Effector memory CD4-positive, alpha-beta T cell (primary cell): ENCODE measurements at regions not wholly inside any gene's neighbourhood (a gene's known extent, or its start where the extent isn't known, plus 50 kb on each side); places are given as distances from the start of the nearest gene placed in this dataset.

Source experiments
- DNase-seq, 3 donors: peaks; one replicate each; pipeline ENCODE4 v3.0.0-alpha.2; 2020
- H3K27ac ChIP-seq: 2 replicates; pipeline ENCODE4 v1.7.0; 2013; ENCODE audit warnings: mild to moderate bottlenecking, low read length, moderate library complexity; ENCODE audit not compliant: insufficient read depth, poor library complexity, severe bottlenecking
- H3K27me3 ChIP-seq: replicated peaks from 2 replicates; pipeline ENCODE4 v1.7.0; 2013; ENCODE audit warnings: mild to moderate bottlenecking, low read length; ENCODE audit not compliant: insufficient read depth, control insufficient read depth, poor library complexity, severe bottlenecking
- H3K36me3 ChIP-seq: 2 replicates; pipeline ENCODE4 v1.7.0; 2013; ENCODE audit warnings: mild to moderate bottlenecking, low read length, moderate library complexity; ENCODE audit not compliant: control insufficient read depth, insufficient read depth
- H3K4me1 ChIP-seq: 2 replicates; pipeline ENCODE4 v1.7.0; 2013; ENCODE audit warnings: low read length, mild to moderate bottlenecking; ENCODE audit not compliant: control insufficient read depth, insufficient read depth, poor library complexity, severe bottlenecking
- H3K4me3 ChIP-seq: 2 replicates; pipeline ENCODE4 v1.7.0; 2013; ENCODE audit warnings: low read length, low read depth, mild to moderate bottlenecking; ENCODE audit not compliant: insufficient read depth, poor library complexity, severe bottlenecking
- H3K9me3 ChIP-seq: 2 replicates; pipeline ENCODE4 v1.7.0; 2013; ENCODE audit warnings: mild to moderate bottlenecking, low read length, moderate library complexity; ENCODE audit not compliant: control insufficient read depth

DNA sequence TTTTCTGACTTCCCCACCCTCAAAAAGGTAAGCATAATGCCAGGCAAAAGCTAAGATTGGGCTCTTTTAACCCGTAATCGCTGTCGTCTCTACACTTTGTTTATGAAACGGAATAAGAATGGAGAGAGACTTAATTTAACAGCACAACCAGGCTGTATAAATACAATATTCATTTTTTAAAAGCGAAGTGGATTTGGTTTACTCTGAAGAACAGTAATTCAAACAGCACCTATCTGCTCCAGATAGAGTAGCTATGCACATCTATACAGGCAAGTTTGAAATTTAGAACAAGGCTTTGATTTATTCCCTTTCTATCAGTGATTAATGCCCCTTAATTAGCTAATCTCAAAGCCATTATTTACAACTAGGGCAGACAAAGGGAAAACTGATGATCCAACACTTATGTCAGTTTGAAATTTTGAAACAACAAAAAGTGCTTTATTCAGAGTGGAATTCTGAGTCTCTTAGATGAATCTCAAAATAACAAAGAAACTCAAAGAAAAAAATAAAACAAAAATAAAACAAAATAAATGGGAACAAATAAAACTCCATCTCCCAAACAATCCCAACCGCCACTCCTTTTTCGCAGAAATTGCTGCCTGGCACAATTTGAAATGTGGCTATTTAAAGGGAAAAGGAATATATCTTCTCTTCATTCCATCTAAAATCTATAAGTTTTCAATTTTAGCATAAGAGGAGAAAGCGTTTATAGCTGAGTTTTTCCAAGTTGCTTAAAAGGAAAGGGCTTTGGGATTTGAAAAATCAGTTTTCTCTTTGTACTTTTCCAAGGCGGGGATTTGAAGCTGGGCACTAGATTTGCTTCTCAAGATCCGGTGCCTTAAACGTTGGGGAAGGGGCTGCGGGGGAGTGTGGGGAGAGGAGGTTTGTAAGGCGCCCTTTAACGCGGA lies 298.6 kb downstream of the PARP8 start:
- no peaks in the 10 kb centered on the region for H3K36me3 ChIP-seq

GRCh38 chr5:50965654-50966375 lies 299.4 kb downstream of the PARP8 start:
- Histone ChIP-seq H3K27ac (no peak overlapping the region), H3K36me3 (no peaks in the 10 kb centered on the region), H3K9me3 (no peaks in the 10 kb centered on the region), H3K27me3 (peaks cover 63% of the 10 kb centered on the region), H3K4me3 (no peak overlapping the region), H3K4me1 (peaks cover 35% of the 10 kb centered on the region)
- no peak for DNase-seq

More for the DNA sequence above, 298.6 kb downstream of the PARP8 start:
- Histone ChIP-seq H3K4me3 (no peak overlapping the region), H3K27ac (no peak overlapping the region), H3K27me3 (peaks cover 63% of the 10 kb centered on the region), H3K9me3 (no peaks in the 10 kb centered on the region), H3K4me1 (peaks cover 35% of the 10 kb centered on the region)
- no peak for DNase-seq

- peak overlapping the region; percentile 49 for H3K4me3 ChIP-seq
- no peak overlapping the region for H3K27ac ChIP-seq
- DNase-seq: no peak
- peaks cover 67% of the 10 kb centered on the region for H3K27me3 ChIP-seq
- no peaks in the 10 kb centered on the region for H3K36me3 ChIP-seq
- peaks cover 35% of the 10 kb centered on the region for H3K4me1 ChIP-seq
- H3K9me3 ChIP-seq: no peaks in the 10 kb centered on the region
These were observed 300.6 kb downstream of the PARP8 start for GRCh38 chr5:50967009-50967562.

- Histone ChIP-seq H3K9me3 (no peaks in the 10 kb centered on the region), H3K4me3 (peak overlapping the region; percentile 49), H3K36me3 (no peaks in the 10 kb centered on the region), H3K27ac (no peak overlapping the region), H3K27me3 (peaks cover 66% of the 10 kb centered on the region), H3K4me1 (peaks cover 34% of the 10 kb centered on the region)
- no peak for DNase-seq
These were observed 301.3 kb downstream of the PARP8 start for GRCh38 chr5:50967563-50968355.

DNA sequence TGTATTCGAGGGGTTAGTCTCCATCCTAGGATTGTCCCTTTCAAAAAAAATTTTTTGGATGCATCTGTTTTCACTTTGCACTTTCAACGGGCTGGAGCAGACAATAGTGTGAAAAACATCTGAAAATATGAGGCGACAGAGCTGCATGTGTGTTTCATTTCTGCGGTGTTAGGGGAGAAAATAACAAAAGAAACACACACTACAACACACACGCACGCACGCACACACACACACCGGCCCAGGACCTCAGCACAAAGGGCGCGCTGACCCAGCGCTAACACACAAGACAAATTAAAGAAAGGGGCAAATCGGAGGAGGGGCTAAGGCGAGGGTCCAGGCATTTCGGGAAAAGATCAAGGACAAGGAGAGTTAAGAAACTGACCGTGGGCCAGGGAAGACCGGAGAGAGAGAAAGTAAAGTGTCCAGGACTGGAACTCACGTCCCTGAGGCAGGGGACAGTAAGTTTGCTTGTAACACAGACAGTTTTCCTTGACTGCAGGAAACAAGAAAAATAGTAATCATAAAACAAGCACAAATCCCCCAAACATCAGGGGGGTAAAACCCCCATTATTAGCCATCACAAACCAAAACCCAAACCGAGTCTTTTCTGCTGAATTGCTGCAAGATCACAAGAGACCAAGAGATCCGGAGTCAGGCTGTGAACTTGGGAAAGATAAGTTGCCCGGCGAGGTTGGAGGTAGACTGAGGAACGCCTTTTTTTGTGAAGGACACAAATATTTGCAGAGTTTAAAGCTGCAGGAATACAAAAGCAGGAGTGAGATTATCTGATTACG lies 302.1 kb downstream of the PARP8 start:
- Histone ChIP-seq H3K36me3 (no peaks in the 10 kb centered on the region), H3K27me3 (peaks cover 58% of the 10 kb centered on the region), H3K4me1 (peaks cover 26% of the 10 kb centered on the region), H3K27ac (no peak overlapping the region), H3K9me3 (no peaks in the 10 kb centered on the region), H3K4me3 (no peak overlapping the region)
- DNase-seq: no peak

DNA sequence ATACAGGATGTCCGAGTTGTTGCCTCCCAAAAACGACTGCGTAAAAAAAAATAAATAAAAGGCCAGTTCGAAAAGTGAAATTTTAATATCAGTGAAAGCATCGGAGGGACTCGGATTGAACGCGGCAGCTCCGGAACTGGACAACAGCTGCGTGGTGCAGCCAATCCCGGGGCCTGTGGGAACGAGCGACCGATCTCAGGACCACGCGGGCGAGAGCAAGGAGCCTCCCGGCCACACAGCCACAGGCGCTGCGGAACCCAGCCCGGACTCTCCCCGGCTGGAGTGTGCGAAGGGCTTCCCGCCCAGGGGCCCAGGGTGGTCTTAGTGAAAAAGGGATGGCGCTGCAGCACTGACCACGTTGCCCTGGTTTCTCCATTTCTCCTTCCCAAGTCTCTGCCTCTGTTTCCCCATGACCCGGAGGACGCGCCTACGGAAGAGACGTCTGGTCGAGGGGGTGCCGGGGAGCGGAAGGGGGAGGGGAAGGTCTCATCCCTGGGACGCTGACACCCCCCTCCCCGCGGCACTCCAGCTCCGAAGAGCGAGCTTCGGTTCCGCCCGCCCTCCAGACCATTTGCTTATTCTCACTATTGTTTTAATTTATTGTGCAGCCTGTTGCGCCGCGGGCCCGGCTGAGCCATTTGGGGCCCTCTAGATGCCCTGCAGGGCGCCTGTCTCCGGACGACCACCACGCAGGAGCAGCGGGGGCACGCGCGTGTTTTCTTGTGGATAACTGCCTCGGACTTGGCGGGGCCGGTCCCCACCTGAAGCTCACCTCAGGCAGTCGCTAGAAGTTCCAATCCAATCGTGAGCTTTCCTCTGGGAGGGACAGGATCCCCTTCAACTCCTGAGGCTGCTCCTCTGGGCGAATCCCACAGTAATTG lies 303.0 kb downstream of the PARP8 start:
- no peak for DNase-seq
- H3K27me3 ChIP-seq: peaks cover 51% of the 10 kb centered on the region

GRCh38 chr5:50975840-50976239 lies 309.4 kb downstream of the PARP8 start:
- Histone ChIP-seq H3K4me1 (no peaks in the 10 kb centered on the region), H3K9me3 (no peaks in the 10 kb centered on the region), H3K27me3 (peaks cover 6% of the 10 kb centered on the region), H3K4me3 (no peak overlapping the region), H3K27ac (no peak overlapping the region), H3K36me3 (no peaks in the 10 kb centered on the region)
- no peak for DNase-seq

More for the DNA sequence above, 303.0 kb downstream of the PARP8 start:
- H3K27ac ChIP-seq: no peak overlapping the region
- H3K4me1 ChIP-seq: peaks cover 18% of the 10 kb centered on the region
- H3K36me3 ChIP-seq: no peaks in the 10 kb centered on the region
- no peaks in the 10 kb centered on the region for H3K9me3 ChIP-seq
- H3K4me3 ChIP-seq: no peak overlapping the region

GRCh38 chr5:50978924-50979323 lies 312.5 kb downstream of the PARP8 start:
- no peak for DNase-seq
- Histone ChIP-seq H3K27me3 (peaks cover 3% of the 10 kb centered on the region), H3K36me3 (no peaks in the 10 kb centered on the region), H3K4me1 (no peaks in the 10 kb centered on the region), H3K27ac (no peak overlapping the region), H3K4me3 (no peak overlapping the region), H3K9me3 (no peaks in the 10 kb centered on the region)
